ENCODE measurements at regions not wholly inside any gene's neighbourhood (a gene's known extent, or its start where the extent isn't known, plus 50 kb on each side); places are given as distances from the start of the nearest gene placed in this dataset.

DNA sequence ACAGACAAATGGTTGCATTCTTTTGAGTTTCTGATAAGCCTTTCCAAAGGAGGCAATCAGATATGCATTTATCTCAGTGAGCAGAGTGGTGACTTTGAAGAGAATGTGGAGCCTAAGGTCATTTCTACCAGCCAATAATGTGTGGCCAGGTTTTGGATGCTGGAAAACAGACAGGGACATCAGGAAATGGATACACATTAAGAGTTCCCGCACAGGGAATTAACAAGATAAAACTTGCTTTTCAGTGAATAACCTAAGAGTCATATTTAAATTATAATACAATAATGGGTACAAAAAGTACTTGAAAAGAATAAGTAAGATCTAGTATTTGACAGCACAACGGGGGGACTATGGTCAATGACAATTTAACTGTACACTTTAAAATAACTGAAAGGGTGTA, 492.3 kb upstream of the FAM241A start:
- no peak for DNase-seq (ENCODE audit: low spot score)

DNA sequence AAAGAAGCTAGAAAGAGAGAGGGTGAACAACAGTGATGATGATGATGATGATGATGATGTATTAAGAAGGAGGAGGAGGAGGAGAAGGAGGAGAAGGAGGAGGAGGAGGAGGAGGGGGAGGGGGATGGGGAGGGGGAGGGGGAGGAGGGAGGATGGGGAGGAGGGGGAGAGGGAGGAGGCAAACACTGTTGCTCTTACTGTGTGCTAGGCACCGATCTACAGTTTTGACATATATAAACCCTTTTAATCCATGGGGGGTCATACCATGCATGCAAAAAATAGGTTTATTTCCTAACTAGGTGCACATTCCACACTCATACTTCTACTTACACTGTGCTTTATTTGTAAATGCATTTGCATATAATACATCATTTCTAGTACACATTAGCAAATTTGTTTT, 482.8 kb upstream of the FAM241A start:
- DNase-seq (ENCODE audit: low spot score) = no peak

- DNase-seq (ENCODE audit: low spot score) = no peak
These were observed 480.8 kb upstream of the FAM241A start for GRCh38 chr4:111664308-111664945.

DNA sequence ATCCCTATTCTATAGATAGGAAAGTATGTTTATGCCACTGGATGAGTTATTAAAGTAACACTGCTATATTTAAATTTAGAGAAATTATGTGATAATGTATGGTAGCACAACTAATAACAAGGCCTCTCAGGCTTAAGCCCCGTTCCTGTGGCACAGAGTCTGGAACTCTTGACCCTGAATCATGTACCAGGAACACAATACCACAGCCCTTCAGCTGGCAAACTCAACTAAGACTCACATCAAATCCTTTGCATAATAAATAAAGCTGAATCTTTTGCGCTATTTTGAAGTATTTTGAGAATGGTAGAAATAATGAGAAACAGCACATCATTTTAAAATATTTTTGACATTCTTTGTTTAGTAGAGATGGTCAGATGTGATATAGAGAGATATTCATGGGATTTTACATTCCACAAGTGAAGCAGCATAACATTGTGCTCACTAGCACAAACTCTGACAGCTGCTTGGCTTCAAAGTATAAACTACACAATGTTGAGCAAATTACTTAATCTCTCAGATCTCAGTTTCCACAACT, 478.4 kb upstream of the FAM241A start:
- DNase-seq (ENCODE audit: low spot score) = no peak

- DNase-seq (ENCODE audit: low spot score) = no peak
These were observed 473.5 kb upstream of the FAM241A start for GRCh38 chr4:111671756-111672155.

- DNase-seq (ENCODE audit: low spot score) = no peak
These were observed 469.5 kb upstream of the FAM241A start for GRCh38 chr4:111675746-111676145.

- DNase-seq (ENCODE audit: low spot score) = no peak
These were observed 468.7 kb upstream of the FAM241A start for GRCh38 chr4:111676533-111676932.

DNA sequence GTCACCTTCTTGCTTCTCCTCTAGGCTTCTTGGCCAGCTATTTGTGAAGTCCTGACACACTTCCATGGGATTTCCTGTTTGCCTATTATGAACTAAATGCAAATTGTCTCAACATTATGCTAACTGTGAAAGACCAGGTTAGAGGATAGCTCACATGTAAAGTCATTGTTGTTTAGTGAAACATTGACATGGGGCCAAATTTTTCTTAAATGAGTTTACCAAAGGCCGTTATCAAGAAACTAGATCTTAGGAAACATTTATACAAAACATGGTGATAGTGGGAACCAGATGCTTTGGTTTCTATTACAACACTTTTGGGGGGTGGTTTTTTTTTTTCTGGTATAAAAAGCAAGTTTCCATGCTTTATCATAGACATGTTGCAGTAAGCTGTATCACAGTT, 466.8 kb upstream of the FAM241A start:
- peak; percentile 55 for DNase-seq (ENCODE audit: low spot score)

- no peak for DNase-seq (ENCODE audit: low spot score)
These were observed 466.3 kb upstream of the FAM241A start for GRCh38 chr4:111678908-111679307.

DNA sequence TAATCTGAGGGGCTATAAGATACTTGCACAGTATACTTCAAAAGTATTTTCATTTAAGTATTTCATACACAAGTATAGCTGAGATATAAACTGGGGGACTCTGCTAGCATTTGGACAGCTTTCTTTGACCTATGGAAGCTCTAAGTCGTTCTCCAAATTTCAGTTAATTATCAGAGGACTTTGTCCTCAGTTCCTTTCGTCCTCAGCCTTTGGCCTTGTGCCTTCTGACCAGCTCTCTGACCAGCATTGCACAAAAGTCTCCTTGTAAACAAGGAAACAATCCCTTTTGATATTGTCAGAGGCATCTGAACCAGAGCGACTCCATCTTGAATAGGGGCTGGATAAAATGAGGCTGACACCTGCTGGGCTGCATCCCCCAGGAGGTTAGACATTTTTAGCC, 464.0 kb upstream of the FAM241A start:
- DNase-seq (ENCODE audit: low spot score) = no peak

DNA sequence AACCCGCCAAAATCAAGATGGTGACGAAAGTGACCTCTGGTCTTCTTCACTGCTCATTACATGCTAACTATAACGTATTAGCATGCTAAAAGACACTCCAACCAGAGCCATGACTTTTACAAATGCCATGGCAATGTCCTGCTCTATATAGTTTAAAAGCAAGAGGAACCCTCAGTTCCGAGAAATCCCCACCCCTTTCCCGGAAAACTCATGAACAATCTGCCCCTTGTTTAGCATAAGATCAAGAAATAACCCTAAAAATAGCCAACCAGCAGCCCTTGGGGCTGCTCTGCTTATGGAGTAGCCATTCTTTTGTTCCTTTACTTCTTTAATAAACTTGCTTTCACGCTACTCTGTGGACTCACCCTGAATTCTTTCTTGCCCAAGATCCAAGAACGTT, 463.5 kb upstream of the FAM241A start:
- DNase-seq (ENCODE audit: low spot score) = no peak

GRCh38 chr4:111685205-111685604, 460.0 kb upstream of the FAM241A start:
- no peak for DNase-seq (ENCODE audit: low spot score)

GRCh38 chr4:111689214-111689613, 456.0 kb upstream of the FAM241A start:
- DNase-seq (ENCODE audit: low spot score) = peak; percentile 57

DNA sequence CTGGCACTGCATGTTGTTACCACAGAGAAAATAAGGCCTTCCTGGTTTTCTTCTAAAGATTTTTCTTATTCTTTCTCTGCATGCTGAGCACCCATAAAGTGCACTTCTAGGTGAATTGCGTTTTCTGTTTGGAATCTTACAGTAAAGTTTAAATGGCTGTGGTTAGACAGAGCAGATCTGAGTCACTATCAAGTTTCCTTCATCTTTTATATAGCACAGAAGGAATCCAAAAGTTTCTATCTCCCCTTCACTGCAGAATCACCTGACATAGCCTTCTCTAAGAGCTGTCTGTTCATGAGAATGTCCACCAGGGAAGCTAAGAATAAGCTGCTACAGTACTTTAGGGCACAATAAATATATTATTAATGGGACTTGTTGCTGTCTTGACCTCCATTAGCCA, 455.5 kb upstream of the FAM241A start:
- peak; percentile 40 for DNase-seq (ENCODE audit: low spot score)

DNA sequence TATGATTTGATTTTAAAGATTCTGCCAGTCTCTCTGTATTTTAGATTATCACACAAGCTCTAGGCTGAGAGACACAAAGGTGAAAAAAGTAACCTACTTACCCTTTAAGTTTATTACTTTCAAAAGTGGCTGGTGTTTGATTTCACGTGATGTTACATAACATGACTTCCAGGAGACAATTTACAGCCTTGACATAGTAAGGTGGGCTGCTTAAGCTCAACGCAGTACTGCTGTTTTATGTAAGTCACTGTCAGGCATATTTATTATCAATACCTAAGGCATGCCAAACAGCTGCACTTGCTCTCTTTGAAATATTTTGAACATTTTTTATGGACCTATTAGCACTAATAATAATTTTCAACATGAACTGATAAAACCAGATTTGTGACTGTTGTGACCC, 451.5 kb upstream of the FAM241A start:
- DNase-seq (ENCODE audit: low spot score) = no peak

DNA sequence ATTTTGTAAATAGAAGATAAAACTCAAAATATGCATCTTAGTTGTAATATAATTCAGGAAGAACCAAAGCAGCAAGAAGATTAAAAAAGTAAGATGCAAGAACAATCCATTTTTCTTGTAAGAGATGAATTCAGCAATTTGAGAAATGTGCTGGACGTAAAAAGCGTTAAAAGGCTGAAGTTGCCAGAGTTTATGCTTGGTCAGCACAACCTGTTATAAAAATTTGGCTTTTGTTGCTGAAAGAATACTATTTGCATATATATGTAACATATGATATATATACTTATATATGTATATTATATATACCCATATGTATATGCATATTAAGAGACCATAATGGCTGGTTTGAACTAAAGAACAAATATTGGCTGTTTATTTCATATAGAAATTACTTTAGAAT, 449.6 kb upstream of the FAM241A start:
- DNase-seq (ENCODE audit: low spot score) = no peak

DNA sequence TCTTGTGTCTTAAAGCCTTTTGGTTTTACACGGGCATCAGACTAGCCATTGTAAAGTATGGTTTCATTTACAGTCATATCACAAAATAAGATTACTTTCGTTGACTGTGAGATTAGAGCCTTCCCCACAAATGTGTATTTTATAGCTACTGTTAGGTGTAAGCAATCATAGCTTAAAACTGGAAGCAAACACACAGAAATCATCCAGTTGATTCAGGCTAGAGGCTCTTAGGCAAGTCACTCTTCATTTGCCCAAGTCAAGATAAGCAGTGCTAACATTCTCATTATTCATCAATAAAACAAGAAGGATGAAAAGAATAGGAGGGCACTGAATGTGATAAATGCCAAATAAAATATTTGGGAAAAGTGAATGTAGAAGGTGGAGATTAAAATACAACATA, 448.7 kb upstream of the FAM241A start:
- DNase-seq (ENCODE audit: low spot score) = no peak

DNA sequence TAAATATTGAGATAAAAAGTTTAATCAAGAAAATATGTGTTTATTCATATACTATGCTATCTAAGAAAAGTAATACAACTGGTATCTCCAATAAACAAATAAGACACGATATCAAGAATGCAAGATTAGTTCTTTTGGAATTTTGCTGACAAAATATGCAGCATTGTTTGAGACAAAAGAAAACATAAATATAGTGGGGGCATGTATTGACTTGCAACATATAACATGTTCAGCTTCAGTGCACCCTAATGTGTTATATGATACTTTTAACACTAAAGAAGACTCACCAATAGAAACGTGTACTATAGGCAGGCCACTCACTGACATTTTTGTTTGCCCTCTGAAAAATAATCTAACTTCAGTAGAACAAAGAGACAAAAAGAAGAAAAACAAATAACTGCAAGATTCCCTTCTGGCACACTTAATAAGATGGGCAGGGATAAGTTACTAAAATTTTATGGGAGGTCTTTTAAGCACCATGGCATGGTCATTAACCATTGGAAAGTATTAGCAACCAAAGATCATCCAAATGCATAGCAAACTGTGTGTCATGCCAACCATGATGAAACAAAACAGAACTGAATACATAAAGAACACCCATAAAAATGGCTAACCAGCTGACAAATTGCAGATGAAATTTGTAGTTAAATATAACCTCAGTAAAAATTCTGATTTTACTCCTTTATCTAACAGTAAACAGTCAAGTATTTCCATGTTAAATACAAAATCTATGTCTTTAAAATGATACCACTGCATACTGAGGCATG, 447.9 kb upstream of the FAM241A start:
- DNase-seq (ENCODE audit: low spot score) = no peak

- no peak for DNase-seq (ENCODE audit: low spot score)
These were observed 446.9 kb upstream of the FAM241A start for GRCh38 chr4:111698361-111698760.

- no peak for DNase-seq (ENCODE audit: low spot score)
These were observed 446.1 kb upstream of the FAM241A start for GRCh38 chr4:111699165-111699564.

DNA sequence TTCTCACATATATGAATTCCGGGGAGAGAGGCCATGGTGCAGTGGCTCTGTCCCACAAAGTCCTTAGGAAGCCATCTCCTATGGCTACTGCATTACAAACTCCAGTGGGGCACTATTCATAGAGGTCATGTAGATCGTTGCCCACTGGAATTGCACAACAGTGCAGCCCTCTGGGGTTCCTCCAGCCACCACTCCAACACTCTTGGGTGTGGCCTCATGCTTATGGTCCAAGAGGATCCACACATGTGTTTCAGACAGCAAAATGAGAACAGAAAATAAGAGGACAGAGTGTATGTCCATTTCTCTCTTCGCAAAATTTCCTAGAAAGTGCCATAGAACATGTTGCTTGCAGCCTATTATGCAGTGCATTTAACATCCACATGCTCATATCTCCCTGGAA, 444.2 kb upstream of the FAM241A start:
- no peak for DNase-seq (ENCODE audit: low spot score)

- no peak for DNase-seq (ENCODE audit: low spot score)
These were observed 437.8 kb upstream of the FAM241A start for GRCh38 chr4:111707491-111707890.

DNA sequence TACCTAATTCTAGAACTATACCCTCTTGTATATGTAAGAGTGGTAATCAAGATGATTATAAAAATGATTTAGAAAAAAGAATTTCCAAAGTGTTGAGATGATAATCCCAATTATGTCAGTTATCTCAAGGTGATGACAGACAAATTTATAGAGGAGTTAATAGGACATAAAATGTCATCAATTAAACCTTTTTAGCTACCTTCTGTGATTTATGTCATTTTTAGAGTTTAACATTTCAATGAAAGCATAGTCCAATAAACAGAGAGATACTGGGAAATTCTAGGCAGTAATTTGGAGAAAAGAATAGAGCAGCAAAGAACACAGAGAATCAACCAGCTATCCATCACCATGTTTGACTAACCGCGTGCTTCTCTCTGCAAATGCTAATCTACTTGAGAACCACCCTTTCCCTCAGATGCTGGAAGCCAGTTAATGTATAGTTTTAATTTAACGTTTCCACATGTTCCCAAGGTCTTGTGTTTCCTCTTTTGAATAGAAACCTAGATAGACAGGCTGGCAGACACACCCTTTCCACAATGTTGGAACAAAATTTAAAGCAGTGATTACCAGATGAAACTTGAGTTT, 433.1 kb upstream of the FAM241A start:
- no peak for DNase-seq (ENCODE audit: low spot score)

Data from GM03348 (cell line).